ENCODE measurements at regions not wholly inside any gene's neighbourhood (a gene's known extent, or its start where the extent isn't known, plus 50 kb on each side); places are given as distances from the start of the nearest gene placed in this dataset.

DNA sequence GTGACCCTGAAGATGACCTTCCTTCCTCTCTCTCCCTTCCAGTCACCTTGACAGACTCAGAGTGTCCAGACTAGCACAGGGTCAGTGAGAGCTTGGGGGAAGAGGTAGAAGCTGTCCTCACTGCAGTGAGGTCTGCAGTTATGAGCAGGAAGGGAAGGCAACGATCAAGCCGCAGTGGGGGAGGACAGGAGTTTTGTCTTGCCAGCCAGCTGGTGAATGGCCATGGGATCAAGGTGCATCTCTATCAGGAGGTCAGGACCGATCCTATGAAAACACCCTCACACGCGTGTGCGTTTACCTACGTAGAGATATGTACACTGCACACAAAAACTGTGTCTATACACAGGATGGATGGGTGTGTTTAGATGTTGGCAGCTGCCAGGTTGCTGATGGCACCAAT lies 83.2 kb downstream of the THNSL2 start:
- DNase-seq = no peak
- in situ Hi-C loops (cut with MboI) = no loop called here

DNA sequence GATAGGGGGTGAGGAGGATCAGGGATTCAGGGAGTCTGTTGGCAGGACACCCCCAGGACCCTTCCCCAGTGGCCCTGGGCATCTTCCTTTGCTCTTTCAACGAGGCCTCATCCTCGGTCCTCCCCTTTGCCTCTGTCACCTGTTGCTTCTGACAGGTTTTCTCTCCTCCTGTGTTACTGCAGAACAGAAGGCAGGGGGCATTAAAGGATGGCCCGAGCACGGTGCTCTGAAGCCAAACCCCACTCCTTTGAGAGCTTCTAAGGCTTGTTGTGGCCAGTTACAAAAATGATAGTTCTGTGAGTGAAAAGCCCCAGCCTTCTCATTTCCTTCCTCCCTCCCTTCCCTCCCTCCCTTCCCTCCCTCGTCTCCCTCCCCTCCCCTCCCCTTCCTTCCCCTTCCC lies 82.5 kb downstream of the THNSL2 start:
- TF ChIP-seq EZH2phosphoT487 (IDR thresholded peaks at IDR 0.05; ENCODE audit: insufficient read depth, low read depth) = no peak
- TF ChIP-seq EZH2 (IDR thresholded peaks at IDR 0.05; ENCODE audit: insufficient read depth, poor library complexity, severe bottlenecking) = no peak
- H3F3A ChIP-seq (ENCODE audit: insufficient read depth) = no peaks in the 10 kb centered on the region
- H3K27ac ChIP-seq = no peak overlapping the region
- H3K27me3 ChIP-seq (replicated peaks; ENCODE audit: insufficient read depth) = 0 out of 2 replicates have a peak, but pooled peaks cover 4% of the 10 kb centered on the region
- H4K20me1 ChIP-seq (ENCODE audit: insufficient read depth) = no peaks in the 10 kb centered on the region
- no peaks in the 10 kb centered on the region for H3K9me3 ChIP-seq (ENCODE audit: low read depth)
- H3K4me2 ChIP-seq (ENCODE audit: unreplicated experiment) = no peak overlapping the region
- in situ Hi-C loops (cut with MboI) = no loop called here
- no peak for DNase-seq
- H3K36me3 ChIP-seq (ENCODE audit: low read depth) = no peaks in the 10 kb centered on the region
- no peak overlapping the region for H2AFZ ChIP-seq
- H3K9me2 ChIP-seq (ENCODE audit: insufficient read depth) = no peaks in the 10 kb centered on the region
- H3K79me2 ChIP-seq (ENCODE audit: insufficient read depth) = no peaks in the 10 kb centered on the region
- H3K9ac ChIP-seq = no peak overlapping the region
- WGBS, 2 experiments (ENCODE audit: low coverage in 1 of 2, low lambda C conversion rate in 2 of 2, missing lambda C conversion rate in 2 of 2) = 3 to 5% methylated on average over 4 to 5 of the region's 5 CpGs
- H3K4me3 ChIP-seq = no peak overlapping the region
- H3K4me1 ChIP-seq (ENCODE audit: insufficient read depth) = no peaks in the 10 kb centered on the region

More for the DNA sequence above, 83.2 kb downstream of the THNSL2 start:
- H3K27ac ChIP-seq = no peak overlapping the region
- H3K4me2 ChIP-seq (ENCODE audit: unreplicated experiment) = no peak overlapping the region
- H3K9me2 ChIP-seq (ENCODE audit: insufficient read depth) = no peaks in the 10 kb centered on the region
- 0 out of 2 replicates have a peak, but pooled peaks cover 4% of the 10 kb centered on the region for H3K27me3 ChIP-seq (replicated peaks; ENCODE audit: insufficient read depth)
- no peak for TF ChIP-seq EZH2phosphoT487 (IDR thresholded peaks at IDR 0.05; ENCODE audit: insufficient read depth, low read depth)
- TF ChIP-seq EZH2 (IDR thresholded peaks at IDR 0.05; ENCODE audit: insufficient read depth, poor library complexity, severe bottlenecking) = no peak
- no peak overlapping the region for H2AFZ ChIP-seq
- H4K20me1 ChIP-seq (ENCODE audit: insufficient read depth) = no peaks in the 10 kb centered on the region
- no peak overlapping the region for H3K9ac ChIP-seq
- 69 to 84% methylated on average over 7 of the region's 7 CpGs for WGBS, 2 experiments (ENCODE audit: low coverage in 1 of 2, low lambda C conversion rate in 2 of 2, missing lambda C conversion rate in 2 of 2)
- H3K9me3 ChIP-seq (ENCODE audit: low read depth) = no peaks in the 10 kb centered on the region
- no peaks in the 10 kb centered on the region for H3K4me1 ChIP-seq (ENCODE audit: insufficient read depth)
- no peaks in the 10 kb centered on the region for H3F3A ChIP-seq (ENCODE audit: insufficient read depth)
- no peaks in the 10 kb centered on the region for H3K36me3 ChIP-seq (ENCODE audit: low read depth)
- H3K4me3 ChIP-seq = no peak overlapping the region
- no peaks in the 10 kb centered on the region for H3K79me2 ChIP-seq (ENCODE audit: insufficient read depth)

DNA sequence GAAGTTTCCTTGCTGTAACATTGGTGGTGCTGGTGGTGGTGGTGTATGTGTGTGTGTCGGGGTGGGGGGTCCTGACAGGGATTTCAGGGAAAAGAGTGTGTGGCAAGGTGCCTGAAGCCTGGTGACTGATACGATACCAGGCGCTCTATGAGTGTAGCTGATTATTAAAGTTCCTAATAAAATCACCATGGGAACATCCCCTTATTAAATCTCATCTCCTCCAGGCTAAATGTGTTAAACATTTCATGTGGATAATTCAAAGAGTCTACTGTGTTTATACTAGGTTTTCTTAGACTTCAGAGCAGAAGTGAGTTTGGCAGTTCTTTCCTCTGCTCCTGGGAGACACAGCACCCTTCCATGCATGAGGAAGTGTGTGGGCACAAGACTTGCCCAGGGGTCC lies 82.0 kb downstream of the THNSL2 start:
- no peak overlapping the region for H3K4me3 ChIP-seq
- no peaks in the 10 kb centered on the region for H3K79me2 ChIP-seq (ENCODE audit: insufficient read depth)
- in situ Hi-C loops (cut with MboI) = no loop called here
- H2AFZ ChIP-seq = no peak overlapping the region
- no peak for TF ChIP-seq EZH2 (IDR thresholded peaks at IDR 0.05; ENCODE audit: insufficient read depth, poor library complexity, severe bottlenecking)
- TF ChIP-seq EZH2phosphoT487 (IDR thresholded peaks at IDR 0.05; ENCODE audit: insufficient read depth, low read depth) = no peak
- no peaks in the 10 kb centered on the region for H3K36me3 ChIP-seq (ENCODE audit: low read depth)
- no peak for DNase-seq
- no peaks in the 10 kb centered on the region for H3K9me2 ChIP-seq (ENCODE audit: insufficient read depth)
- H3K9me3 ChIP-seq (ENCODE audit: low read depth) = no peaks in the 10 kb centered on the region
- H3K4me1 ChIP-seq (ENCODE audit: insufficient read depth) = no peaks in the 10 kb centered on the region
- H3F3A ChIP-seq (ENCODE audit: insufficient read depth) = no peaks in the 10 kb centered on the region
- no peaks in the 10 kb centered on the region for H3K27me3 ChIP-seq (replicated peaks; ENCODE audit: insufficient read depth)
- H4K20me1 ChIP-seq (ENCODE audit: insufficient read depth) = no peaks in the 10 kb centered on the region
- no peak overlapping the region for H3K9ac ChIP-seq
- no peak overlapping the region for H3K27ac ChIP-seq
- 56 to 63% methylated on average over 3 of the region's 3 CpGs for WGBS, 2 experiments (ENCODE audit: low coverage in 1 of 2, low lambda C conversion rate in 2 of 2, missing lambda C conversion rate in 2 of 2)
- H3K4me2 ChIP-seq (ENCODE audit: unreplicated experiment) = no peak overlapping the region

DNA sequence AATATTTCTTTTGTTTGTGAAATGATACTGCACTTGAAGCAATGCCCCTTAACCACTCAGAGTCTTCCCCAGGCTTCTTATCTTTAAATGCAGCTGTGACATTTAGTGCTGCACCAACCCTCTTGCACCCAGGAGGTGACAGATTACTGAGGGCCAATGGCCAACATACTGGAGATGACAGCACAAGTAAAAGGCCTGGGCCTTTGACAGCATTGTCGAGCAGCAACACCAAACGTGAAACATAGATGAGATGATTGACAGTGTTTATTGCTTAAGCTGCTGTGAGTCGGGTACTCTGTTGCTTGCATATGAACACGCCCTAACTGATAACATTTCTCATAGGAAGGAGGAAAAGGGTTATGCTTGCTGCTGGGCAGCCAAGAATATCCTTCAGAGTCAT lies 80.3 kb downstream of the THNSL2 start:
- WGBS, 2 experiments (ENCODE audit: low coverage in 1 of 2, low lambda C conversion rate in 2 of 2, missing lambda C conversion rate in 2 of 2) = 12 to 18% methylated on average over 4 of the region's 4 CpGs
- no peak for DNase-seq
- H4K20me1 ChIP-seq (ENCODE audit: insufficient read depth) = no peaks in the 10 kb centered on the region
- no peaks in the 10 kb centered on the region for H3K79me2 ChIP-seq (ENCODE audit: insufficient read depth)
- no peaks in the 10 kb centered on the region for H3K9me2 ChIP-seq (ENCODE audit: insufficient read depth)
- H3K4me2 ChIP-seq (ENCODE audit: unreplicated experiment) = no peak overlapping the region
- no peaks in the 10 kb centered on the region for H3K27me3 ChIP-seq (replicated peaks; ENCODE audit: insufficient read depth)
- no peak overlapping the region for H2AFZ ChIP-seq
- no peaks in the 10 kb centered on the region for H3K4me1 ChIP-seq (ENCODE audit: insufficient read depth)
- H3F3A ChIP-seq (ENCODE audit: insufficient read depth) = no peaks in the 10 kb centered on the region
- TF ChIP-seq EZH2phosphoT487 (IDR thresholded peaks at IDR 0.05; ENCODE audit: insufficient read depth, low read depth) (no peak), EZH2 (IDR thresholded peaks at IDR 0.05; ENCODE audit: insufficient read depth, poor library complexity, severe bottlenecking) (no peak)
- in situ Hi-C loops (cut with MboI) = no loop called here
- no peak overlapping the region for H3K9ac ChIP-seq
- no peaks in the 10 kb centered on the region for H3K9me3 ChIP-seq (ENCODE audit: low read depth)
- no peak overlapping the region for H3K4me3 ChIP-seq
- no peak overlapping the region for H3K27ac ChIP-seq
- H3K36me3 ChIP-seq (ENCODE audit: low read depth) = no peaks in the 10 kb centered on the region

DNA sequence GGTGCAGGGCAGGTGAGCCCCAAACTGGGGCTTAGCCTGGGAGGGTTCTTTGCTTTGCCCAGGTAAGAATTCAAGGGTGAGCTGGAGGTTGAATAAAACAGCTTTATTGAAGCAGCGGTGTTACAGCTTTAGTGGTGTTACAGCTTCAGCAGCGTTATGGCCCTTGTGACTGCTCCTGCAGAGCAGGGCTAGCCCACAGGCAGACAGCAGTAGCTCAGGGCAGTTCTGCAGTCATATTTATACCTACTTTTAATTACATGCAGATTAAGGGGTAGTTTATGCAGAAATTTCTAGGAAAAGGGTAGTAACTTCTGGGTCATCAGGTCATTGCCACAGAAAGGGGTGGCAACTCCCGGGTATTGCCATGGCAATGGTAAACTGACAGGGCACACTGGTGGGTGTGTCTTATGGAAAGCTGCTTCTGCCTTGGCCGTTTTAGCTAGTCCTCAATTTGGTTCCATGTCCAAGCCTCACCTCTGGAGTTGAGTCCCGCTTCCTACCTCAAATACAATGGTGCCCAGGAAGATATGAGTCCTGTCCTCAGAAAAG lies 78.2 kb downstream of the THNSL2 start:
- in situ Hi-C loops (cut with MboI) = no loop called here
- no peak for DNase-seq
- TF ChIP-seq EZH2phosphoT487 (IDR thresholded peaks at IDR 0.05; ENCODE audit: insufficient read depth, low read depth) (no peak), EZH2 (IDR thresholded peaks at IDR 0.05; ENCODE audit: insufficient read depth, poor library complexity, severe bottlenecking) (no peak)

More for the DNA sequence above, 78.2 kb downstream of the THNSL2 start:
- H3K9me2 ChIP-seq (ENCODE audit: insufficient read depth) = no peaks in the 10 kb centered on the region
- H3K27me3 ChIP-seq (replicated peaks; ENCODE audit: insufficient read depth) = no peaks in the 10 kb centered on the region
- no peak overlapping the region for H3K9ac ChIP-seq
- H3K9me3 ChIP-seq (ENCODE audit: low read depth) = no peaks in the 10 kb centered on the region
- 17 to 24% methylated on average over 5 of the region's 5 CpGs for WGBS, 2 experiments (ENCODE audit: low coverage in 1 of 2, low lambda C conversion rate in 2 of 2, missing lambda C conversion rate in 2 of 2)
- H2AFZ ChIP-seq = no peak overlapping the region
- H3K4me2 ChIP-seq (ENCODE audit: unreplicated experiment) = no peak overlapping the region
- no peaks in the 10 kb centered on the region for H4K20me1 ChIP-seq (ENCODE audit: insufficient read depth)
- no peak overlapping the region for H3K27ac ChIP-seq
- no peaks in the 10 kb centered on the region for H3F3A ChIP-seq (ENCODE audit: insufficient read depth)
- no peaks in the 10 kb centered on the region for H3K4me1 ChIP-seq (ENCODE audit: insufficient read depth)
- no peaks in the 10 kb centered on the region for H3K79me2 ChIP-seq (ENCODE audit: insufficient read depth)
- no peaks in the 10 kb centered on the region for H3K36me3 ChIP-seq (ENCODE audit: low read depth)
- no peak overlapping the region for H3K4me3 ChIP-seq
